AG10803 (cell line): ENCODE measurements at regions not wholly inside any gene's neighbourhood (a gene's known extent, or its start where the extent isn't known, plus 50 kb on each side); places are given as distances from the start of the nearest gene placed in this dataset.

Experiments
- DNase-seq: peaks from one replicate; pipeline ENCODE4 v3.0.0; 2010; ENCODE audit warnings: low read depth
- H3K4me3 ChIP-seq: 2 replicates; pipeline ENCODE4 v1.5.1; 2011; ENCODE audit warnings: mild to moderate bottlenecking, low read length, control low read depth
- TF ChIP-seq, protein P1 (sequence below): conservative IDR thresholded peaks from 2 replicates; pipeline ENCODE4 v1.5.1; 2011; ENCODE audit warnings: mild to moderate bottlenecking, low read length, control low read depth, inconsistent platforms

DNA sequence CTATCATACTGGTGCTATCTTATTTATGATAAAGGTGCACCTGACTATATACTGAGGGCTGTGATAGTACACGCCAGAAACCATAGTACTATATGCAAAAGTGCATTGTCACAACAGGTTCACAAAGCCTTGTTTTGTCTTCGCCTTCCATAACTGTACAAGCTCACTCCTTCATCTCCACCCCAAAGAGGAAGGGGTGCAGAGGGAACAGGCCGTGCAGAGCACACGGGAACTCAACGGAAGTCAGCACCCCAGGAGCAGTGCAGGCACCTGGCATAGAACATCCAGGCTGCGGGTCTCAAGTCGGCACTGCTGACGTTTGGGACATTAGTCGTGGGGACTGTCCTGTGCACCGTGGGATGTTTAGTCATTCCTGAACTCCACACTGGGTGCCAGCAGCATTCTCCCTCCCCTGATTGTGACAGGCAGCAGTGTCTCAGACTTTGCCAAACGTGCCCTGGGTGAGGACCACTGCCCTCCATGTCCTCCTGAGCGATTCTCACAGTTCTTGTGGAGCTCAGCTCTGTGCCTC is 99.7 kb downstream of the PXDC1 start:
- H3K4me3 ChIP-seq = no peak overlapping the region
- DNase-seq = no peak
- TF ChIP-seq, protein P1, sequence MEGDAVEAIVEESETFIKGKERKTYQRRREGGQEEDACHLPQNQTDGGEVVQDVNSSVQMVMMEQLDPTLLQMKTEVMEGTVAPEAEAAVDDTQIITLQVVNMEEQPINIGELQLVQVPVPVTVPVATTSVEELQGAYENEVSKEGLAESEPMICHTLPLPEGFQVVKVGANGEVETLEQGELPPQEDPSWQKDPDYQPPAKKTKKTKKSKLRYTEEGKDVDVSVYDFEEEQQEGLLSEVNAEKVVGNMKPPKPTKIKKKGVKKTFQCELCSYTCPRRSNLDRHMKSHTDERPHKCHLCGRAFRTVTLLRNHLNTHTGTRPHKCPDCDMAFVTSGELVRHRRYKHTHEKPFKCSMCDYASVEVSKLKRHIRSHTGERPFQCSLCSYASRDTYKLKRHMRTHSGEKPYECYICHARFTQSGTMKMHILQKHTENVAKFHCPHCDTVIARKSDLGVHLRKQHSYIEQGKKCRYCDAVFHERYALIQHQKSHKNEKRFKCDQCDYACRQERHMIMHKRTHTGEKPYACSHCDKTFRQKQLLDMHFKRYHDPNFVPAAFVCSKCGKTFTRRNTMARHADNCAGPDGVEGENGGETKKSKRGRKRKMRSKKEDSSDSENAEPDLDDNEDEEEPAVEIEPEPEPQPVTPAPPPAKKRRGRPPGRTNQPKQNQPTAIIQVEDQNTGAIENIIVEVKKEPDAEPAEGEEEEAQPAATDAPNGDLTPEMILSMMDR = no peak

DNA sequence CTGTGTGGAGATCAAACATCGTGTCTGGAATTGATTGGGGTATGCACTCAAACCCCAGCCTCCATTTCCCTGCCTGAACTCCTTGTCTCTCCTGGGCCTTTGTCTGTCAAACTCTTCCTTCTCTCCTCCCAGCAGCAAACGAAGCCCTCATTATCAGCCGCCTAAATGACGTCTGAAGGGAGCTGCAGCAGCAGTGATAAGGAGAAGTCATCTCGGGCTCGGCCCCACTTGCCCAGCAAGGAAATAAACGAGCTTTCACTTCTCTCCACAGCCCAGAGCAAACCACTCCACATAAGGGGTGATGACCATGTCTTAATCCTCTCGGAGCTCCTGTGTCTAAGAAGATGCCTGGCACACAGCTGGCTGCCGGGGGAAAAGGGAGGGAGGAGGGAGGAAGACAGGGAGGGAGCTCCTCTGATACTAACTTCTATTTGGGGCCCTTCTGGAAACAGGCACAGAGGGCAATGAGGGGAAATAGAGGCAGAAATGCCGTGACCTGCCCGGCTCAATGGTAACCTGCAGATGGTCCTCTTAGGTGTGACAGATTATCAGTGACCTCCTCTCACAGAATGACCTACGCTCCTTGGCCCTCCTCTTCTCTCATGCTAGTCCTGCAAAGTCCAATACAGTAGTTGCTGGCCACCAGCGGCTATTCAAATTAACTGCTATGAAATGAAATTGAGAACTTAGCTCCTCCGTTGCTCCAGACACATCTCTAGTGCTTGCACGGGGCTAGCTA is 100.4 kb downstream of the PXDC1 start:
- DNase-seq = no peak
- no peak overlapping the region for H3K4me3 ChIP-seq
- TF ChIP-seq, protein P1 = no peak

DNA sequence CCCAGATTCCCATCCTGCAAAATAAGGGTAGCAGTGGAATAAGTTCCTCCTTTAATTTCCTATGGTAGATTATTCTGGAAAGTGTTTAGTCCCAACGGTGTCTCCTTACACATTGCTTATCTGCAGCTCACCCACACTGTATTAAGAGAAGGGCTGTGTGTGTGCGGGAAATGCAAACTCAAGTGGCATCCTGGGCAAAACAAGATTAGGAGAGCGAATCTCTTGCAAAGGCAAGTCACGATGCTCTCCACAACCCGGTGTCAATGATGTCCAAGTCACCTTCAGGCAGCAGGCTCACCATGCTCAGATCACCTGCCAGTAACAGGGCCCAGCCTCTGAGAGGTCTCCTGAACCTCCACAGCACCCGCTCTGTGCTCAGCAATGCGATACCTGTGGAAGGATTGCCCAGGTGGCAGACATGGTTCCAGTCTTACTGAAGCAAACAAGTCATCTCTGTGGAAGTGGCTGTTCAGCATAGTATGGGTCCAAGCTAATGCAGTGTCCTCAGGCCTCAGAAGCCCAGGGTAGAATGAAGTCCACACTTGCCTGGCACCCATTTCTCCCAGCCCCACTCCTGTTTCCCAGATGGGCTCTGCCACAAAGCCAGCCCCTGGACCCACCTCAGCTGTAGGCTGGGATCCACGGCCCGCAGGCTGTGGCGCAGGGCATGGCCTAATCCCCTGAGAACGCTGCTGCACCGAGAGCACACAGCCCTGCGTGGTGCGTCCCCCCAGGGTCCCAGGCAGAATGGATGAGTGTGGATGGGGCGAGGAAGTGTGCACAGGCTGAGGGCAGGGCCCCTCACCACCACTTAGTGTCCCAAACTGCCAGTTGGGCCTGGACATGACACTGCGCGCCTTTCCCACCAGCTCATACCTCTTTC is 101.2 kb downstream of the PXDC1 start:
- no peak overlapping the region for H3K4me3 ChIP-seq
- TF ChIP-seq, protein P1 = no peak
- DNase-seq = no peak

DNA sequence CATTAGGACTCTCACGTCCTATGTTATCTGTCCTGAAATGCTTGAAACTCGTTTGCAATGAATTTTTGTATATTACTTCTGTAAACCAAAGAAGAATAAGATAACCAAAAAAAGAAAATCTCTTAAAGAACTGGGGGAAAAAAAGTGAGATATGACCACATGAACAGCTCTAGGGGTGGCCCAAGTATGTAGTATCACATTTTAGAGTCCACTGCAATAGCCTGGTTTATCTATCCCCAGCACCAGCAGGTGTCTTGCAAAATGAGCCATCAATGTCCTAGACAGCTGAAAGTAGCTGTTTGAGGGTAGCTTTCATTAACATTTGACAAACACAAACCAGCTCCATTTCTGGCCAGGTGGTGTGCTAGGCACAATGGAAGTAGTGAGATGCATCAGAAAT is 102.8 kb downstream of the PXDC1 start:
- no peak for DNase-seq
- TF ChIP-seq, protein P1 = no peak
- H3K4me3 ChIP-seq = no peak overlapping the region

DNA sequence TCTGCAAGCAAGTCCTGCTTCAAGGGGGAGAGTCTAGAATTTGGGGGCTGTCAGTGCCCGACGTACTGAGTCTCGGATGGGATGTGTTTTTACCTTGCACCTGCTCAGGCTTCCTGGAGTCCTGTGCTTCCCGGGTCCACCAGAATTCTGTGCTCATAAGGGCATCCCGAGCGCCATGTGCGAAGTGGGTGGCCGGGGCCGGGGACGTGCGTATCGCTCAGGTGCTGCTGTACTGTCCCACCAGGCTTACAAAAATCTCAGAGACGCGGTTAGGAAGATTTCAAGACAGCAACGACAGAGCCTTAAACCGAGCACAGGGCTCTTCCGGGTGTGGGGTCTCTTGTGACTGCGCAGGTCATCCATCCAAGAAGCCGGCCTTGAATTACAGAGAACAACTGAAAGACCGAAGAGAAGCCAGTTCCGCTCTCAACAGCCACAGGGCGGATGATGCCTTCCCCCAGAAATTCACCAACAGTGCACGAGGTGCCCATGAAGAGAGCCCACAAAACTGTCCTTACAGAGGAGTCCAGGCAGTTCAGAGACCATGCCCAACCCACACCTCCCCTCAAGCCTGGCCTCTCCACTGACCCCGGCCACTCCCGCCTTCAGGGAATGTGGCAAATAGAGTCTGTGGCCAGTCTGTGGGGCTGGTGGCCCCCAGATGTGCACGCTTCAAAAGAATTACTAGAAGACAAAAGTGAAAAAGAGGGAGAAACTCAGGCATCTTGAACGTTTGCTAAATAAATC is 104.7 kb downstream of the PXDC1 start:
- no peak overlapping the region for H3K4me3 ChIP-seq
- TF ChIP-seq, protein P1 = no peak
- no peak for DNase-seq

DNA sequence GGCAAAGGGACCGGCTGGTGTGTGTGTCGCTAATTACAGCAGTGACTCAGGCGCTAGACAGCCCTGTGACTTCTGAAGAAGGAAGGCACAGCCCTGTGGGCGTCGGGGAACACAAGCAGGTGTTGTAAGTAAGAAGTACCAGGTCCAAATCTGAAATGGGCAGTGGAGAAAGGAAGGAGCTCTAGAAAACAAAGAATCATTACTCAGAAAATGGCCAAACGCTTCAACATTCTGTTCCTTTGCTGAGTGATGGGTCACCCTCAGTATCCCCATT is 106.8 kb downstream of the PXDC1 start:
- no peak for DNase-seq
- TF ChIP-seq, protein P1 = no peak
- H3K4me3 ChIP-seq = no peak overlapping the region
